Globus pallidus (tissue), 1 donor: ENCODE measurements at regions not wholly inside any gene's neighbourhood (a gene's known extent, or its start where the extent isn't known, plus 50 kb on each side); places are given as distances from the start of the nearest gene placed in this dataset.

Source experiments
- DNase-seq: peaks from one replicate; pipeline ENCODE4 v3.0.0-alpha.2; 2015; ENCODE audit warnings: low spot score

GRCh38 chr7:70907259-70908247, 224.4 kb upstream of the GALNT17 start:
- no peak for DNase-seq

GRCh38 chr7:70913924-70914323, 218.0 kb upstream of the GALNT17 start:
- DNase-seq: no peak

GRCh38 chr7:70915067-70915466, 216.9 kb upstream of the GALNT17 start:
- no peak for DNase-seq

GRCh38 chr7:70919481-70920073, 212.4 kb upstream of the GALNT17 start:
- no peak for DNase-seq

DNA sequence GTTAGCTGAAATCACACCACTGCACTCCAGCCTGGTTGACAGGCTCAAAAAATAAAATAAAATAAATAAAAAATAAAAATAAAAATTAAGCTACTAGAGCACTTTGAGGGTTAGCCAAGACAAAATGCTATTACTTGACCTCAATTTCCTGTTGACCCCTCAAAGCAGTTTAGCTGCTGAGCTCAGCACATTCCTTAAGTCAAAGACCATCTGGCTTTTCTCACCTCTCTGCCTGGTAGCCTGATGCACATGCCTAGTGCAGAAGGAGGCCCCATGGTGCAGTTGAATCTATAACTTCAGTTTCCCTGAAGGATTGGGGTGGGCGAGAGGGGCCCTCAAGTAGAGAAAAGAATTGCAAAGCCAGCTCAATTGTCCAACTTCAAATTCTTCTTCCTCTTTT, 211.1 kb upstream of the GALNT17 start:
- no peak for DNase-seq

GRCh38 chr7:70923181-70923845, 208.6 kb upstream of the GALNT17 start:
- DNase-seq: no peak

- DNase-seq: no peak
These were observed 206.4 kb upstream of the GALNT17 start for GRCh38 chr7:70925411-70926115.

- DNase-seq: no peak
These were observed 205.3 kb upstream of the GALNT17 start for GRCh38 chr7:70926666-70927065.

GRCh38 chr7:70935311-70935710, 196.6 kb upstream of the GALNT17 start:
- DNase-seq: no peak

- DNase-seq: no peak
These were observed 196.1 kb upstream of the GALNT17 start for GRCh38 chr7:70935854-70936253.

- DNase-seq: no peak
These were observed 194.5 kb upstream of the GALNT17 start for GRCh38 chr7:70937424-70937823.

DNA sequence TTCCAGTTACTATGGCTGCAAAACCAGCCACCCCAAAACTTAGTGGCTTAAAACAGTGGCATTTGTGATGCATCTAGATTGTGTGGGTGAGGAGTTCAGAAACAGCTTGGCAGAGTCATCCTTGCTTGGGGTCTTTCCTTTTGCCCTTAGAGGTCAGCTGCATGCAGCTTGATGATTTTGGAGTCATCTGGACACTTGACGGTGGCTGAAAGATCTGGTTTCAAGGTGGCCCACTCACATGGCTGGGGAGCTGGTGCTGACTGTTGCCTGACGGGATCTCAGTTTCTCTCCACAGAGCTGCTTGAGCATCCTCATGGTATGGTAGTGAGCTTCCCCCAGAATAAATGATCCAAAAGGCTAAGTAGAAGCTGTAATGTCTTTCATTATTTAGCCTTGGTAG, 191.3 kb upstream of the GALNT17 start:
- no peak for DNase-seq

DNA sequence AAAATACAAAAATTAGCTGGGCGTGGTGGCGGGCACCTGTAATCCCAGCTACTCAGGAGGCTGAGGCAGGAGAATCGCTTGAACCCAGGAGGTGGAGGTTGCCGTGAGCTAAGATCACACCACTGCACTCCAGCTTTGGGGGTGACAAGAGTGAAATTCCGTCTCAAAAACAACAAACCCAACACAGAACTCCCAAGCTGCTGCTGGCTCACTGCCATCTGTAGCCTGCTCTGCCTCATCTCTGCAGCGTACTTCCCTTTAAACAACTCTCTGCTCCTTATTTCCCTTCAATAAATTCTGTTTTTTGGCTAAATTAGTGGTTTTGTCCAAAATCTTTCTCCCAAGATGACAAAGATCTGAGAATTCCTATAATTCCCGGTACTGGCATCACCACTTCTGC, 189.2 kb upstream of the GALNT17 start:
- no peak for DNase-seq

GRCh38 chr7:70944516-70944915, 187.4 kb upstream of the GALNT17 start:
- no peak for DNase-seq

DNA sequence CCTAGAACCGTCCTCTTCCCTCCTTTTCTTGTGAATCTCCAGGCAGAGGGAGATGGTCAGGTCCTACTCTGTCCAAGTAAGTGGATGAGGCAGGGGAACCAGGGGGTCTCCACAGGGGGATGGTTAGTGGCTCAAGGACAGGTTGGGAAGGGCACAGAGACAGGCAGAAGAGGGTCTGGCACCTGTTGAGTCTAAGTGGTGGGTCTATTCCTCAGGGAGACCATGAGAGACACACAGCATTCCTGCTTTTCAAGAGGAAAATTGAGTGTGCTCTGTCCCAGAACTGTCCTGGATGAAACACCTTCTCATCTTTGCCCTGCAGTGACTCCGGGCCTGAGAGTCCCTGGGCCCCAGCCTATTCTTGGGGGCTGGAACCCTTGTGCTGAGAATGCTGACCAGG, 184.8 kb upstream of the GALNT17 start:
- DNase-seq: no peak

GRCh38 chr7:70949862-70950261, 182.1 kb upstream of the GALNT17 start:
- DNase-seq: no peak

GRCh38 chr7:70951271-70951962, 180.5 kb upstream of the GALNT17 start:
- no peak for DNase-seq

GRCh38 chr7:70952311-70952710, 179.6 kb upstream of the GALNT17 start:
- DNase-seq: no peak

DNA sequence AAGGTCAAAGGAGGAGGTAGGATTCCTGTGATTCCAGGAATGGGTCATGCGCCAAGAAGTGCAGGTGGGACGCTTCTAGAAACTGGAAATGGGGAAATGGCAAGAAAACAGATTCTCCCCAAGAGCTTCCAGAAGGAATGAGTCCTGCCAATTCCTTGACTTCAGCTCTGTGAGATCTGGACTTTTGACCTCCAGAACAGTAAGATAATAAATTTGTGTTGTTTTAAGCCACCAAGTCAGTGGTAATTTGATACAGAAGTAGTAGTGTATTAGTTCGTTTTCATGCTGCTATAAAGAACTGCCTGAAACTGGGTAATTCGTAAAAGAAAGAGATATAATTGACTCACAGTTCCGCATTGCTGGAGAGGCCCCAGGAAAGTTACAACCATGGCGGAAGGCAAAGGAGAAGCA, 178.6 kb upstream of the GALNT17 start:
- DNase-seq: no peak

DNA sequence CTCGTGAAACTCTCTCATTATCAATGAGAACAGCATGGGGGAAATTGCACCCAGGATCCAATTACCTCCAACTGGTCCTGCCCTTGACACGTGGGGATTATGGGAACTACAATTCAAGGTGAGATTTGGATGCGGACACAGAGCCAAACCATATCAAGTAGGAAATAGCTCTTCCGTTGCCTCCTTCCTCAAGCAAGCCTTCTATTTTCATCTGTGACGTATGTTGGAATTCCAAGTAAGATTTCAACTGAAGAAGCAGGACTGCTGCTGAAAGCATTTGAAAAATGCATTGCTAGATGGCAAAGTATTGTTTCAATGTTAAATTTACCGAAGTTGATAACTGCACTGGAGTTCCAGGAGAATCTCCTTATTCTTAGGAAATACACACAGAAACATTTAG, 178.1 kb upstream of the GALNT17 start:
- no peak for DNase-seq

- no peak for DNase-seq
These were observed 159.3 kb upstream of the GALNT17 start for GRCh38 chr7:70972693-70973092.

DNA sequence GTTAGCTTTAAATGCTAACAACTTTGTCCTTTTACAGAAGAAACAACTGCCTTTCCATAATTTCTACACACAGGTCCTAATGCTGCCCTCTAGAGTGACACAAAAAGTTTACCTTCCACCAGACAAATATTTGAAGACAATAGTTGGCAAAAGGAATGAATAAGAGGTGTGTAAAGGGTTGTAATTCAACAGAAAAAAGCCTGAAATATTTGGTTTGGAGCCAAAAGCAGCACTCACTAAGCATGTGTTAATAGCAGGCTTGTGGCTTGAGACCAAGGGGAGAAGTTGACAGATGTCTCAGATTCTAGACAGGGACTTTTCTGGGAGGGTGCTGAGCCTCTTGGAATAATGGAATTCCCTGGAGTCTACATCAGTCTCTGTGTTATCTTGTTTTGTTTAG, 156.2 kb upstream of the GALNT17 start:
- DNase-seq: no peak
